Activated T-cell treated with anti-CD3 and anti-CD28 coated beads, Interleukin-2, amount 50 U/mL, for 48 hours (primary cell): ENCODE measurements at regions not wholly inside any gene's neighbourhood (a gene's known extent, or its start where the extent isn't known, plus 50 kb on each side); places are given as distances from the start of the nearest gene placed in this dataset.
"Not testable (repeated sequence)": the region's sequence is repeated elsewhere in the genome, so short reads cannot be mapped to it uniquely, and the experiment has no call there.

Experiments used
- DNase-seq, 2 experiments: peaks; one replicate each; pipeline ENCODE4 v3.0.0-alpha.2; 2020

GRCh38 chr2:4873876-4874593 lies 818.1 kb upstream of the SOX11 start:
- no peak for DNase-seq

- no peak for DNase-seq
Observed at GRCh38 chr2:4882421-4882820, 809.8 kb upstream of the SOX11 start.

GRCh38 chr2:4882941-4883340 lies 809.2 kb upstream of the SOX11 start:
- no peak for DNase-seq

GRCh38 chr2:4883375-4883774 lies 808.8 kb upstream of the SOX11 start:
- no peak for DNase-seq

- no peak for DNase-seq
Observed at GRCh38 chr2:4884117-4884571, 808.0 kb upstream of the SOX11 start.

GRCh38 chr2:4891394-4891793 lies 800.8 kb upstream of the SOX11 start:
- DNase-seq = no peak

GRCh38 chr2:4895371-4895770 lies 796.8 kb upstream of the SOX11 start:
- no peak for DNase-seq

- DNase-seq = no peak
Observed at GRCh38 chr2:4898706-4899105, 793.5 kb upstream of the SOX11 start.

GRCh38 chr2:4900242-4900641 lies 791.9 kb upstream of the SOX11 start:
- no peak for DNase-seq

- no peak for DNase-seq
Observed at GRCh38 chr2:4900861-4901770, 791.1 kb upstream of the SOX11 start.

- no peak for DNase-seq
Observed at GRCh38 chr2:4903656-4904348, 788.4 kb upstream of the SOX11 start.

- no peak for DNase-seq
Observed at GRCh38 chr2:4908461-4908860, 783.7 kb upstream of the SOX11 start.

GRCh38 chr2:4909346-4910009 lies 782.7 kb upstream of the SOX11 start:
- no peak for DNase-seq

- no peak for DNase-seq
Observed at GRCh38 chr2:4914036-4914435, 778.1 kb upstream of the SOX11 start.

- DNase-seq = no peak
Observed at GRCh38 chr2:4914551-4914950, 777.6 kb upstream of the SOX11 start.

- DNase-seq = no peak
Observed at GRCh38 chr2:4915357-4915756, 776.8 kb upstream of the SOX11 start.

GRCh38 chr2:4916094-4916493 lies 776.1 kb upstream of the SOX11 start:
- DNase-seq = no peak

GRCh38 chr2:4930704-4931103 lies 761.5 kb upstream of the SOX11 start:
- no peak for DNase-seq

- DNase-seq = no peak
Observed at GRCh38 chr2:4931721-4932365, 760.3 kb upstream of the SOX11 start.

GRCh38 chr2:4935291-4935690 lies 756.9 kb upstream of the SOX11 start:
- DNase-seq = not testable (repeated sequence)

- no peak for DNase-seq
Observed at GRCh38 chr2:4937550-4937949, 754.6 kb upstream of the SOX11 start.

- no peak for DNase-seq
Observed at GRCh38 chr2:4938206-4938605, 754.0 kb upstream of the SOX11 start.
